Activated CD8-positive, alpha-beta T cell treated with anti-CD3 and anti-CD28 coated beads, Interleukin-2, amount 10 ng/mL, durations not matched to agents 7 days and 5 days (primary cell): ENCODE measurements at regions not wholly inside any gene's neighbourhood (a gene's known extent, or its start where the extent isn't known, plus 50 kb on each side); places are given as distances from the start of the nearest gene placed in this dataset.
"Not testable (repeated sequence)": the region's sequence is repeated elsewhere in the genome, so short reads cannot be mapped to it uniquely, and the experiment has no call there.

Experiments used
- ATAC-seq: fragments of 150-1000 bp; cut with Tn5 transposase; one replicate; pipeline ENCODE4 v1.10.0; 2021; ENCODE audit warnings: moderate library complexity
- CTCF ChIA-PET: fragments of 350-600 bp; sonication (Branson Sonifier 250); formaldehyde crosslinking; loops from one replicate; lab custom pipeline; 2021; ENCODE audit warnings: antibody characterized with exemption; lab: Charles Lee
- POLR2A ChIA-PET: fragments of 350-600 bp; sonication (Branson Sonifier 250); formaldehyde crosslinking; loops from one replicate; lab custom pipeline; 2021; ENCODE audit warnings: antibody characterized with exemption; lab: Charles Lee
- DNase-seq: peaks from one replicate; pipeline ENCODE4 v3.0.0-alpha.2; 2020
- H3K27ac Mint-ChIP-seq: one replicate; pipeline ENCODE4 v1.8.0; 2021; ENCODE audit warnings: mild to moderate bottlenecking, mixed read lengths
- H3K27me3 Mint-ChIP-seq: one replicate; pipeline ENCODE4 v1.8.0; 2021; ENCODE audit warnings: low read depth, mixed read lengths
- H3K36me3 Mint-ChIP-seq: one replicate; pipeline ENCODE4 v1.8.0; 2021; ENCODE audit warnings: low read depth, mixed read lengths
- H3K4me1 Mint-ChIP-seq: one replicate; pipeline ENCODE4 v1.8.0; 2021; ENCODE audit warnings: low read depth, mixed read lengths
- H3K4me3 Mint-ChIP-seq: one replicate; pipeline ENCODE4 v1.8.0; 2021; ENCODE audit warnings: mild to moderate bottlenecking, mixed read lengths
- H3K9me3 Mint-ChIP-seq: one replicate; pipeline ENCODE4 v1.8.0; 2022; ENCODE audit warnings: mixed read lengths; ENCODE audit not compliant: insufficient read depth

- CTCF ChIA-PET, result interaction anchor here (1.4 kb wide), 1 partner anchor 13 kb away, joined by 5 read pairs; no protein-coding TSS in a partner anchor
- DNase-seq (no peak), ATAC-seq (no peak)
- Mint-ChIP-seq H3K4me1 (no peaks in the 10 kb centered on the region), H3K27ac (no peak overlapping the region), H3K9me3 (no peaks in the 10 kb centered on the region), H3K4me3 (no peak overlapping the region), H3K27me3 (peaks cover 9% of the 10 kb centered on the region), H3K36me3 (no peaks in the 10 kb centered on the region)
- POLR2A ChIA-PET, result no interaction called here
These were observed 88.4 kb upstream of the TEAD1 start for GRCh38 chr11:12585861-12586260.

GRCh38 chr11:12587333-12587991 is 86.8 kb upstream of the TEAD1 start:
- Mint-ChIP-seq H3K36me3 (no peaks in the 10 kb centered on the region), H3K9me3 (no peaks in the 10 kb centered on the region), H3K4me3 (no peak overlapping the region), H3K27me3 (peaks cover 9% of the 10 kb centered on the region), H3K27ac (no peak overlapping the region), H3K4me1 (no peaks in the 10 kb centered on the region)
- ChIA-PET POLR2A (no interaction called here), CTCF (interaction anchor here (1.1 kb wide), 1 partner anchor 12 kb away, joined by 3 read pairs; no protein-coding TSS in a partner anchor)
- ATAC-seq (no peak), DNase-seq (no peak)

GRCh38 chr11:12591706-12592105 is 82.5 kb upstream of the TEAD1 start:
- peaks cover 2% of the 10 kb centered on the region for H3K27me3 Mint-ChIP-seq
- ChIA-PET CTCF (no interaction called here), POLR2A (no interaction called here)
- DNase-seq (no peak), ATAC-seq (no peak)
- no peaks in the 10 kb centered on the region for H3K36me3 Mint-ChIP-seq
- no peak overlapping the region for H3K4me3 Mint-ChIP-seq
- no peaks in the 10 kb centered on the region for H3K9me3 Mint-ChIP-seq
- no peak overlapping the region for H3K27ac Mint-ChIP-seq
- no peaks in the 10 kb centered on the region for H3K4me1 Mint-ChIP-seq

GRCh38 chr11:12592283-12592682 is 81.9 kb upstream of the TEAD1 start:
- DNase-seq, result no peak
- ChIA-PET POLR2A (no interaction called here), CTCF (no interaction called here)
- no peak overlapping the region for H3K27ac Mint-ChIP-seq
- no peaks in the 10 kb centered on the region for H3K36me3 Mint-ChIP-seq
- H3K9me3 Mint-ChIP-seq, result no peaks in the 10 kb centered on the region
- H3K4me3 Mint-ChIP-seq, result no peak overlapping the region
- H3K4me1 Mint-ChIP-seq, result no peaks in the 10 kb centered on the region
- peaks cover 2% of the 10 kb centered on the region for H3K27me3 Mint-ChIP-seq
- no peak for ATAC-seq

- ATAC-seq, H3K9me3 Mint-ChIP-seq, H3K27ac Mint-ChIP-seq, H3K4me3 Mint-ChIP-seq, POLR2A ChIA-PET, H3K36me3 Mint-ChIP-seq, DNase-seq, H3K4me1 Mint-ChIP-seq, H3K27me3 Mint-ChIP-seq, CTCF ChIA-PET: not testable (repeated sequence)
These were observed 79.0 kb upstream of the TEAD1 start for GRCh38 chr11:12595089-12595847.

GRCh38 chr11:12598330-12599256 is 75.6 kb upstream of the TEAD1 start:
- Mint-ChIP-seq H3K4me3 (no peak overlapping the region), H3K9me3 (no peaks in the 10 kb centered on the region)
- CTCF ChIA-PET, result interaction anchor here (0.7 to 2.6 kb wide), 17 partner anchors 8 to 321 kb away, joined by 3 to 45 read pairs (median 4); no protein-coding TSS in a partner anchor

GRCh38 chr11:12599408-12600143 is 74.6 kb upstream of the TEAD1 start:
- Mint-ChIP-seq H3K27me3 (peaks cover 9% of the 10 kb centered on the region), H3K36me3 (no peaks in the 10 kb centered on the region), H3K9me3 (no peaks in the 10 kb centered on the region), H3K4me1 (peaks cover 7% of the 10 kb centered on the region), H3K27ac (no peak overlapping the region), H3K4me3 (no peak overlapping the region)
- peak; percentile 67 for ATAC-seq
- peak; percentile 52 for DNase-seq
- POLR2A ChIA-PET, result no interaction called here
- CTCF ChIA-PET, result interaction anchor here (0.7 to 2.6 kb wide), 22 partner anchors 9 to 320 kb away, joined by 3 to 45 read pairs (median 4); no protein-coding TSS in a partner anchor

More at GRCh38 chr11:12598330-12599256, 75.6 kb upstream of the TEAD1 start:
- no peak overlapping the region for H3K27ac Mint-ChIP-seq
- DNase-seq, result no peak
- H3K4me1 Mint-ChIP-seq, result peaks cover 7% of the 10 kb centered on the region
- POLR2A ChIA-PET, result no interaction called here
- H3K27me3 Mint-ChIP-seq, result peaks cover 9% of the 10 kb centered on the region
- no peaks in the 10 kb centered on the region for H3K36me3 Mint-ChIP-seq
- no peak for ATAC-seq

GRCh38 chr11:12600829-12601228 is 73.4 kb upstream of the TEAD1 start:
- CTCF ChIA-PET, result interaction anchor here (1.1 to 2.6 kb wide), 3 partner anchors 13 to 289 kb away, joined by 3 to 45 read pairs (median 4); no protein-coding TSS in a partner anchor
- POLR2A ChIA-PET, result no interaction called here
- Mint-ChIP-seq H3K9me3 (no peaks in the 10 kb centered on the region), H3K4me1 (peaks cover 7% of the 10 kb centered on the region), H3K36me3 (no peaks in the 10 kb centered on the region), H3K27ac (no peak overlapping the region), H3K4me3 (no peak overlapping the region), H3K27me3 (peaks cover 13% of the 10 kb centered on the region)
- ATAC-seq (no peak), DNase-seq (no peak)

- Mint-ChIP-seq H3K27me3 (peaks cover 13% of the 10 kb centered on the region), H3K36me3 (no peaks in the 10 kb centered on the region), H3K4me3 (no peak overlapping the region), H3K27ac (no peak overlapping the region), H3K9me3 (no peaks in the 10 kb centered on the region), H3K4me1 (peaks cover 7% of the 10 kb centered on the region)
- DNase-seq, result no peak
- ChIA-PET CTCF (interaction anchor here (0.7 to 1.2 kb wide), 2 partner anchors 134 to 271 kb away, joined by 3 read pairs; no protein-coding TSS in a partner anchor), POLR2A (no interaction called here)
- ATAC-seq, result no peak
These were observed 71.8 kb upstream of the TEAD1 start for GRCh38 chr11:12602421-12602820.

GRCh38 chr11:12603143-12604088 is 70.8 kb upstream of the TEAD1 start:
- Mint-ChIP-seq H3K4me3 (no peak overlapping the region), H3K9me3 (no peaks in the 10 kb centered on the region), H3K27me3 (peaks cover 13% of the 10 kb centered on the region), H3K36me3 (no peaks in the 10 kb centered on the region), H3K27ac (no peak overlapping the region), H3K4me1 (peaks cover 7% of the 10 kb centered on the region)
- ATAC-seq (no peak), DNase-seq (no peak)
- ChIA-PET POLR2A (no interaction called here), CTCF (interaction anchor here (1.2 kb wide), 1 partner anchor 272 kb away, joined by 3 read pairs; no protein-coding TSS in a partner anchor)
